ENCODE measurements at regions not wholly inside any gene's neighbourhood (a gene's known extent, or its start where the extent isn't known, plus 50 kb on each side); places are given as distances from the start of the nearest gene placed in this dataset.
"Not testable (repeated sequence)": the region's sequence is repeated elsewhere in the genome, so short reads cannot be mapped to it uniquely, and the experiment has no call there.

GRCh38 chr6:73968221-73968757 is 272.3 kb downstream of the CD109 start:
- intact Hi-C loops (cut with micrococcal nuclease), result no loop called here

GRCh38 chr6:73965539-73966029 is 269.6 kb downstream of the CD109 start:
- intact Hi-C loops (cut with micrococcal nuclease), result no loop called here

- intact Hi-C loops (cut with micrococcal nuclease), result no loop called here
Measured at GRCh38 chr6:73964241-73964854, 268.3 kb downstream of the CD109 start.

- intact Hi-C loops (cut with micrococcal nuclease), result no loop called here
Measured at GRCh38 chr6:73962884-73963283, 266.9 kb downstream of the CD109 start.

GRCh38 chr6:73956305-73956704 is 260.3 kb downstream of the CD109 start:
- intact Hi-C loops (cut with micrococcal nuclease), result no loop called here

GRCh38 chr6:73955800-73956199 is 259.8 kb downstream of the CD109 start:
- intact Hi-C loops (cut with micrococcal nuclease), result no loop called here

- intact Hi-C loops (cut with micrococcal nuclease), result no loop called here
Measured at GRCh38 chr6:73954881-73955280, 258.9 kb downstream of the CD109 start.

- intact Hi-C loops (cut with micrococcal nuclease), result no loop called here
Measured at GRCh38 chr6:73951183-73951582, 255.2 kb downstream of the CD109 start.

- intact Hi-C loops (cut with micrococcal nuclease), result no loop called here
Measured at GRCh38 chr6:73943930-73944652, 248.1 kb downstream of the CD109 start.

GRCh38 chr6:73943411-73943810 is 247.4 kb downstream of the CD109 start:
- intact Hi-C loops (cut with micrococcal nuclease), result no loop called here

- intact Hi-C loops (cut with micrococcal nuclease), result no loop called here
Measured at GRCh38 chr6:73942592-73943186, 246.7 kb downstream of the CD109 start.

GRCh38 chr6:73941892-73942291 is 245.9 kb downstream of the CD109 start:
- intact Hi-C loops (cut with micrococcal nuclease), result no loop called here

- intact Hi-C loops (cut with micrococcal nuclease), result no loop called here
Measured at GRCh38 chr6:73937805-73938204, 241.8 kb downstream of the CD109 start.

GRCh38 chr6:73932866-73933265 is 236.9 kb downstream of the CD109 start:
- intact Hi-C loops (cut with micrococcal nuclease), result no loop called here

GRCh38 chr6:73929405-73929804 is 233.4 kb downstream of the CD109 start:
- intact Hi-C loops (cut with micrococcal nuclease), result no loop called here

- intact Hi-C loops (cut with micrococcal nuclease), result no loop called here
Measured at GRCh38 chr6:73927421-73927820, 231.4 kb downstream of the CD109 start.

GRCh38 chr6:73925703-73926102 is 229.7 kb downstream of the CD109 start:
- intact Hi-C loops (cut with micrococcal nuclease), result not testable (repeated sequence)

- intact Hi-C loops (cut with micrococcal nuclease), result no loop called here
Measured at GRCh38 chr6:73923905-73924485, 228.0 kb downstream of the CD109 start.

- intact Hi-C loops (cut with micrococcal nuclease), result no loop called here
Measured at GRCh38 chr6:73903155-73903554, 207.2 kb downstream of the CD109 start.

- intact Hi-C loops (cut with micrococcal nuclease), result no loop called here
Measured at GRCh38 chr6:73901986-73902385, 206.0 kb downstream of the CD109 start.

- intact Hi-C loops (cut with micrococcal nuclease), result no loop called here
Measured at GRCh38 chr6:73901311-73901710, 205.3 kb downstream of the CD109 start.

GRCh38 chr6:73898599-73898998 is 202.6 kb downstream of the CD109 start:
- intact Hi-C loops (cut with micrococcal nuclease), result no loop called here

Data from T-helper 2 cell treated with Interferon-gamma antibody and Interleukin-4, amounts not matched to agents 100 ng/mL and 5 ng/mL, for 36 hours (primary cell).